Liver (tissue), 8 donors: ENCODE measurements at regions not wholly inside any gene's neighbourhood (a gene's known extent, or its start where the extent isn't known, plus 50 kb on each side); places are given as distances from the start of the nearest gene placed in this dataset.

ENCODE experiments used
- DNase-seq: peaks from one replicate; pipeline ENCODE4 v3.0.0-alpha.2; 2017; ENCODE audit warnings: low spot score
- H3K27ac ChIP-seq, 2 donors: one replicate each; pipeline ENCODE4 v1.7.0; 2013; ENCODE audit warnings: inconsistent platforms in 2 of 2, low read length in 2 of 2, control low read depth in 1 of 2, low read depth in 1 of 2, mild to moderate bottlenecking in 1 of 2
- H3K27me3 ChIP-seq, 4 donors: one replicate each; pipeline versions ENCODE4 v1.6.1 to v1.7.0; 2013; ENCODE audit warnings: low read length in 3 of 4, inconsistent platforms in 1 of 4, mild to moderate bottlenecking in 1 of 4, moderate library complexity in 1 of 4; ENCODE audit not compliant: control insufficient read depth in 4 of 4, insufficient read depth in 4 of 4
- H3K36me3 ChIP-seq, 4 donors: one replicate each; pipeline versions ENCODE4 v1.6.1 to v1.7.0; 2013; ENCODE audit warnings: low read length in 3 of 4, mild to moderate bottlenecking in 3 of 4, low read depth in 1 of 4, moderate library complexity in 1 of 4; ENCODE audit not compliant: control insufficient read depth in 4 of 4, insufficient read depth in 3 of 4
- H3K4me1 ChIP-seq, 4 donors: one replicate each; pipeline versions ENCODE4 v1.6.1 to v1.7.0; 2013; ENCODE audit warnings: low read length in 3 of 4, mild to moderate bottlenecking in 3 of 4, moderate library complexity in 1 of 4; ENCODE audit not compliant: control insufficient read depth in 4 of 4, insufficient read depth in 4 of 4
- H3K4me3 ChIP-seq, 3 donors: one replicate each; pipeline versions ENCODE4 v1.6.1 to v1.7.0; 2013; ENCODE audit warnings: low read length in 3 of 3, control low read depth in 1 of 3, low read depth in 1 of 3, mild to moderate bottlenecking in 1 of 3
- H3K9ac ChIP-seq, 2 donors: one replicate each; pipeline ENCODE4 v1.7.0; 2013; ENCODE audit warnings: low read length in 2 of 2, mild to moderate bottlenecking in 2 of 2, moderate library complexity in 2 of 2, control low read depth in 1 of 2, low read depth in 1 of 2
- H3K9me3 ChIP-seq, 4 donors: one replicate each; pipeline versions ENCODE4 v1.6.1 to v1.7.0; 2013; ENCODE audit warnings: low read length in 3 of 4; ENCODE audit not compliant: control insufficient read depth in 4 of 4
- EGR1 ChIP-seq, 2 donors: IDR thresholded peaks; 2 replicates each; pipeline ENCODE4 v1.6.1; 2016 to 2018; ENCODE audit warnings: antibody characterized with exemption in 2 of 2, low read depth in 2 of 2
- FOXA1 ChIP-seq: IDR thresholded peaks from 2 replicates; pipeline ENCODE4 v1.6.1; 2016; ENCODE audit warnings: antibody characterized with exemption
- FOXA2 ChIP-seq: IDR thresholded peaks from 2 replicates; pipeline ENCODE4 v1.6.1; 2016; ENCODE audit warnings: antibody characterized with exemption
- GABPA ChIP-seq, 2 donors: IDR thresholded peaks in 1 of 2; conservative IDR thresholded peaks in 1 of 2; 2 replicates each; pipeline ENCODE4 v1.6.1; 2016; ENCODE audit warnings: antibody characterized with exemption in 2 of 2, mild to moderate bottlenecking in 1 of 2, moderate library complexity in 1 of 2
- HNF4A ChIP-seq, 2 donors: conservative IDR thresholded peaks; 2 replicates each; pipeline ENCODE4 v1.6.1; 2016; ENCODE audit warnings: antibody characterized with exemption in 2 of 2, mild to moderate bottlenecking in 2 of 2
- HNF4G ChIP-seq: IDR thresholded peaks from 2 replicates; pipeline ENCODE4 v1.6.1; 2016; ENCODE audit warnings: antibody characterized with exemption
- JUND ChIP-seq, 2 donors: IDR thresholded peaks; 2 replicates each; pipeline ENCODE4 v1.6.1; 2016; ENCODE audit warnings: antibody characterized with exemption in 2 of 2
- MAX ChIP-seq: IDR thresholded peaks from 2 replicates; pipeline ENCODE4 v1.6.1; 2016; ENCODE audit warnings: antibody characterized with exemption
- NR2F2 ChIP-seq: IDR thresholded peaks from 2 replicates; pipeline ENCODE4 v1.6.1; 2016; ENCODE audit warnings: antibody characterized with exemption
- RAD21 ChIP-seq, 2 donors: IDR thresholded peaks; 2 replicates each; pipeline ENCODE4 v1.6.1; 2016; ENCODE audit warnings: antibody characterized with exemption in 2 of 2, mild to moderate bottlenecking in 2 of 2
- RXRA ChIP-seq, 2 donors: IDR thresholded peaks; 2 replicates each; pipeline ENCODE4 v1.6.1; 2017 to 2018; ENCODE audit warnings: antibody characterized with exemption in 2 of 2, mild to moderate bottlenecking in 1 of 2
- SP1 ChIP-seq: IDR thresholded peaks from 2 replicates; pipeline ENCODE4 v1.6.1; 2018; ENCODE audit warnings: antibody characterized with exemption, mild to moderate bottlenecking
- TAF1 ChIP-seq: conservative IDR thresholded peaks from 2 replicates; pipeline ENCODE4 v1.6.1; 2016; ENCODE audit warnings: antibody characterized with exemption, mild to moderate bottlenecking
- YY1 ChIP-seq: IDR thresholded peaks from 2 replicates; pipeline ENCODE4 v1.6.1; 2016; ENCODE audit warnings: antibody characterized with exemption, mild to moderate bottlenecking
- WGBS: extraction: QIAGEN DNeasy Blood & Tissue Kit; methylation state at CpG from one replicate; pipeline ENCODE4 v1.1.7; 2013; 5-methylcytosine and 5-hydroxymethylcytosine counted together
- TF ChIP-seq, protein P1 (sequence below): IDR thresholded peaks from 2 replicates; pipeline ENCODE4 v1.6.1; 2016; ENCODE audit warnings: antibody characterized with exemption
- TF ChIP-seq, protein P2 (sequence below): fragments of 150-350 bp; IDR thresholded peaks from 2 replicates; pipeline ENCODE4 v1.5.1; 2017; ENCODE audit warnings: improper control_type of control experiment, low read depth, low read length; ENCODE audit not compliant: missing input control
- TF ChIP-seq, protein P3 (sequence below): IDR thresholded peaks from 2 replicates; pipeline ENCODE4 v1.6.1; 2016; ENCODE audit warnings: antibody characterized with exemption, mild to moderate bottlenecking
- TF ChIP-seq, protein P4 (sequence below): IDR thresholded peaks from 2 replicates; pipeline ENCODE4 v1.6.1; 2016; ENCODE audit warnings: antibody characterized with exemption
- donor health status: healthy.
- donor health status: healthy.
- donor health status: healthy.
- donor health status: healthy.
- donor health status: healthy.

GRCh38 chr11:127795326-127795725 is 792.0 kb downstream of the ETS1 start:
- Histone ChIP-seq H3K9ac (no peak overlapping the region), H3K27me3 (no peaks in the 10 kb centered on the region), H3K27ac (no peak overlapping the region), H3K36me3 (no peaks in the 10 kb centered on the region), H3K9me3 (peaks cover 0 to 4% (median 0%) of the 10 kb centered on the region in 4 donors), H3K4me3 (no peak overlapping the region), H3K4me1 (no peaks in the 10 kb centered on the region)
- no peak for DNase-seq
- TF ChIP-seq JUND (IDR thresholded peaks at IDR 0.05) (no peak), NR2F2 (no peak), SP1 (no peak), FOXA1 (no peak), GABPA (IDR thresholded peaks at IDR 0.05 in 1 of 2, conservative IDR thresholded peaks at IDR 0.05 in 1 of 2) (no peak), RAD21 (IDR thresholded peaks at IDR 0.05) (no peak), MAX (no peak), HNF4G (no peak), YY1 (no peak), EGR1 (IDR thresholded peaks at IDR 0.05; ENCODE audit: low read depth in 2 of 2) (no peak), TAF1 (no peak), FOXA2 (no peak), HNF4A (conservative IDR thresholded peaks at IDR 0.05) (no peak)
- TF ChIP-seq, protein P1, sequence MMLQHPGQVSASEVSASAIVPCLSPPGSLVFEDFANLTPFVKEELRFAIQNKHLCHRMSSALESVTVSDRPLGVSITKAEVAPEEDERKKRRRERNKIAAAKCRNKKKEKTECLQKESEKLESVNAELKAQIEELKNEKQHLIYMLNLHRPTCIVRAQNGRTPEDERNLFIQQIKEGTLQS: no peak
- TF ChIP-seq, protein P2, sequence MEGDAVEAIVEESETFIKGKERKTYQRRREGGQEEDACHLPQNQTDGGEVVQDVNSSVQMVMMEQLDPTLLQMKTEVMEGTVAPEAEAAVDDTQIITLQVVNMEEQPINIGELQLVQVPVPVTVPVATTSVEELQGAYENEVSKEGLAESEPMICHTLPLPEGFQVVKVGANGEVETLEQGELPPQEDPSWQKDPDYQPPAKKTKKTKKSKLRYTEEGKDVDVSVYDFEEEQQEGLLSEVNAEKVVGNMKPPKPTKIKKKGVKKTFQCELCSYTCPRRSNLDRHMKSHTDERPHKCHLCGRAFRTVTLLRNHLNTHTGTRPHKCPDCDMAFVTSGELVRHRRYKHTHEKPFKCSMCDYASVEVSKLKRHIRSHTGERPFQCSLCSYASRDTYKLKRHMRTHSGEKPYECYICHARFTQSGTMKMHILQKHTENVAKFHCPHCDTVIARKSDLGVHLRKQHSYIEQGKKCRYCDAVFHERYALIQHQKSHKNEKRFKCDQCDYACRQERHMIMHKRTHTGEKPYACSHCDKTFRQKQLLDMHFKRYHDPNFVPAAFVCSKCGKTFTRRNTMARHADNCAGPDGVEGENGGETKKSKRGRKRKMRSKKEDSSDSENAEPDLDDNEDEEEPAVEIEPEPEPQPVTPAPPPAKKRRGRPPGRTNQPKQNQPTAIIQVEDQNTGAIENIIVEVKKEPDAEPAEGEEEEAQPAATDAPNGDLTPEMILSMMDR: no peak
- TF ChIP-seq, protein P3, sequence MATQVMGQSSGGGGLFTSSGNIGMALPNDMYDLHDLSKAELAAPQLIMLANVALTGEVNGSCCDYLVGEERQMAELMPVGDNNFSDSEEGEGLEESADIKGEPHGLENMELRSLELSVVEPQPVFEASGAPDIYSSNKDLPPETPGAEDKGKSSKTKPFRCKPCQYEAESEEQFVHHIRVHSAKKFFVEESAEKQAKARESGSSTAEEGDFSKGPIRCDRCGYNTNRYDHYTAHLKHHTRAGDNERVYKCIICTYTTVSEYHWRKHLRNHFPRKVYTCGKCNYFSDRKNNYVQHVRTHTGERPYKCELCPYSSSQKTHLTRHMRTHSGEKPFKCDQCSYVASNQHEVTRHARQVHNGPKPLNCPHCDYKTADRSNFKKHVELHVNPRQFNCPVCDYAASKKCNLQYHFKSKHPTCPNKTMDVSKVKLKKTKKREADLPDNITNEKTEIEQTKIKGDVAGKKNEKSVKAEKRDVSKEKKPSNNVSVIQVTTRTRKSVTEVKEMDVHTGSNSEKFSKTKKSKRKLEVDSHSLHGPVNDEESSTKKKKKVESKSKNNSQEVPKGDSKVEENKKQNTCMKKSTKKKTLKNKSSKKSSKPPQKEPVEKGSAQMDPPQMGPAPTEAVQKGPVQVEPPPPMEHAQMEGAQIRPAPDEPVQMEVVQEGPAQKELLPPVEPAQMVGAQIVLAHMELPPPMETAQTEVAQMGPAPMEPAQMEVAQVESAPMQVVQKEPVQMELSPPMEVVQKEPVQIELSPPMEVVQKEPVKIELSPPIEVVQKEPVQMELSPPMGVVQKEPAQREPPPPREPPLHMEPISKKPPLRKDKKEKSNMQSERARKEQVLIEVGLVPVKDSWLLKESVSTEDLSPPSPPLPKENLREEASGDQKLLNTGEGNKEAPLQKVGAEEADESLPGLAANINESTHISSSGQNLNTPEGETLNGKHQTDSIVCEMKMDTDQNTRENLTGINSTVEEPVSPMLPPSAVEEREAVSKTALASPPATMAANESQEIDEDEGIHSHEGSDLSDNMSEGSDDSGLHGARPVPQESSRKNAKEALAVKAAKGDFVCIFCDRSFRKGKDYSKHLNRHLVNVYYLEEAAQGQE: no peak
- TF ChIP-seq, protein P4, sequence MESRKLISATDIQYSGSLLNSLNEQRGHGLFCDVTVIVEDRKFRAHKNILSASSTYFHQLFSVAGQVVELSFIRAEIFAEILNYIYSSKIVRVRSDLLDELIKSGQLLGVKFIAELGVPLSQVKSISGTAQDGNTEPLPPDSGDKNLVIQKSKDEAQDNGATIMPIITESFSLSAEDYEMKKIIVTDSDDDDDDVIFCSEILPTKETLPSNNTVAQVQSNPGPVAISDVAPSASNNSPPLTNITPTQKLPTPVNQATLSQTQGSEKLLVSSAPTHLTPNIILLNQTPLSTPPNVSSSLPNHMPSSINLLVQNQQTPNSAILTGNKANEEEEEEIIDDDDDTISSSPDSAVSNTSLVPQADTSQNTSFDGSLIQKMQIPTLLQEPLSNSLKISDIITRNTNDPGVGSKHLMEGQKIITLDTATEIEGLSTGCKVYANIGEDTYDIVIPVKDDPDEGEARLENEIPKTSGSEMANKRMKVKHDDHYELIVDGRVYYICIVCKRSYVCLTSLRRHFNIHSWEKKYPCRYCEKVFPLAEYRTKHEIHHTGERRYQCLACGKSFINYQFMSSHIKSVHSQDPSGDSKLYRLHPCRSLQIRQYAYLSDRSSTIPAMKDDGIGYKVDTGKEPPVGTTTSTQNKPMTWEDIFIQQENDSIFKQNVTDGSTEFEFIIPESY: no peak

DNA sequence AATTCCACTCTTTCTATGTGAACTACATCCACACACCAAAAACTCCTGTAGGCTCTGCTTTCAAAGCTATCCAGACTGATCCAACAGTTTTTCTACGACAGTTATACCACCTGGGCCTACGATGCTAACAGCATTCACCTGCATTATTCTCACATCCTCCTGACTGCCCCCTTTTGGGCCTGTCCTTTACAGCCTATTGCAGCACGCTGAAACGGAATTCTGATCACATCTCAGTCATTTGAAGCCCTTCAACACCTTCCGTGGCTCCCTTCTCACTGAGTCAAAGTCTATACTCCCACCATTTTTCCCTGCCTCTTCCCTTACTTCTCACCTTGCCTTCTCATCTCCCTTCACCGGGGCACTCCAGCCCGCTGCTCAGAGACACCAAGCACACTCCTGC is 791.3 kb upstream of the KIRREL3 start:
- no peak for DNase-seq
- WGBS: 88% methylated on average over 7 of the region's 7 CpGs
- no peaks in the 10 kb centered on the region for H3K4me1 ChIP-seq
- no peak for TF ChIP-seq EGR1 (IDR thresholded peaks at IDR 0.05; ENCODE audit: low read depth in 2 of 2)
- TF ChIP-seq FOXA1: no peak
- TF ChIP-seq MAX: no peak
- no peak for TF ChIP-seq TAF1
- TF ChIP-seq YY1: no peak
- no peak for TF ChIP-seq GABPA (IDR thresholded peaks at IDR 0.05 in 1 of 2, conservative IDR thresholded peaks at IDR 0.05 in 1 of 2)
- TF ChIP-seq, protein P3: no peak
- no peak for TF ChIP-seq RAD21 (IDR thresholded peaks at IDR 0.05)
- TF ChIP-seq, protein P4: no peak
- TF ChIP-seq HNF4G: no peak
- TF ChIP-seq RXRA (IDR thresholded peaks at IDR 0.05): no peak

More for the DNA sequence above, 791.3 kb upstream of the KIRREL3 start:
- Histone ChIP-seq H3K9me3 (no peaks in the 10 kb centered on the region), H3K27me3 (no peaks in the 10 kb centered on the region), H3K9ac (no peak overlapping the region), H3K4me3 (no peak overlapping the region), H3K27ac (no peak overlapping the region), H3K36me3 (no peaks in the 10 kb centered on the region)
